GM18502 (cell line): ENCODE measurements at regions not wholly inside any gene's neighbourhood (a gene's known extent, or its start where the extent isn't known, plus 50 kb on each side); places are given as distances from the start of the nearest gene placed in this dataset.

Experiments used
- ATAC-seq: cut with Tn5 transposase; IDR thresholded peaks from one replicate; pipeline ENCODE4 v1.9.1; 2021; ENCODE audit warnings: mild to moderate bottlenecking; ENCODE audit not compliant: unreplicated experiment, poor library complexity

- no peak for ATAC-seq
Measured at GRCh38 chr1:68294367-68295066, 62.2 kb upstream of the WLS start.

GRCh38 chr1:68293609-68294366 lies 61.5 kb upstream of the WLS start:
- no peak for ATAC-seq

- no peak for ATAC-seq
Measured at GRCh38 chr1:68293122-68293521, 60.8 kb upstream of the WLS start.

DNA sequence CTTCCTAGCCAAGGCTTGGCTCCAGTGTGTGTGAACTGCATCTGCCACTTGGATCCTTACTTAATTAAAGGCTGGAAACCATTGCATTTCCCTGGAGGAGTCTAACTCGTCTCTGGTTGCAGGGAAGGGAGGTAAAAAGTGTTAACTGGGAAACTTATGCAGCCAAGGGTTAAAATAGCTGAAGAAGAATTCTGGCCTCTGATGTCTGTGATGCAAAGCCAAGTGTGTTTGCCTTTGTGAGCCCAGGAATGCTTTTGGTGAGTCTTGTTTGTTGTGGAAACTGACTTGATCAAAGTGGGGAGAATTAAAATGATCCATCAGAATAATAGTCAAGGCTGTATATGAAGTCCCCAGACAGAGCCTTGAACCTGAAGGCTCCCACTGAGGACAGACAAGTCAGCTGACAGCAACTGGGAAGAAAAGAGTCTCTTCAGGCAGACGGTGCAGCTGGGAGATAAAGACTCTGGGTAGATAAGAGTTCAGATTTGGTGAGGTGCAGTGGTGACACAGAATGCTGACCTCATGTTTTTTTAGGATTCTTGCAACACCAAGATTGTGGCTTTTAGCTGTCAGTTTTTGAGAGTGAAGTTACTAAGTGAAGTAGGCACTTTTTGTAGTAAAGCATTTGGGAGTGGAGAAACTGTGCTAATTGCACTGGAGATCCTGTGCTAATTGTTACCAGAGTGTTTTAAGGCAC lies 59.5 kb upstream of the WLS start:
- no peak for ATAC-seq

- no peak for ATAC-seq
Measured at GRCh38 chr1:68287241-68287640, 54.9 kb upstream of the WLS start.

DNA sequence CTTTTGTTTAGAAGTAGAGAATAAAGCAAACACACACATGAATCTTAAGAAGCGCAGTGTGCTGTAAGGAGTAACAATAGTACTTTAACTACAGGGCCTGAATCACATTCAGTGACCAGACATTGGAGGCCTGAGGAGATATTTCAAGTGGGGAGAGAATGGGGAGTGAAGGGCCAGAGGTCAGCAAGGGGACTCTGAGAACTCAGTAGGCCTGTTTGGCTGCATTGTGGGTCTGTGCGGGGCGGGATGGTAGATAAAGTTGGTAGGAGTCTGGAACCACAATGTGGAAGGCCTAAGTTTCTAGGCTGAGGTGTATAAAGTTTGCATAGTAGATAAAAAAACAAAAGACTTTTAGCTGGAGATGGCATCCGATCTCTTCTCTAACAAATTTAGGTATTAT lies 52.7 kb upstream of the WLS start:
- ATAC-seq = no peak

DNA sequence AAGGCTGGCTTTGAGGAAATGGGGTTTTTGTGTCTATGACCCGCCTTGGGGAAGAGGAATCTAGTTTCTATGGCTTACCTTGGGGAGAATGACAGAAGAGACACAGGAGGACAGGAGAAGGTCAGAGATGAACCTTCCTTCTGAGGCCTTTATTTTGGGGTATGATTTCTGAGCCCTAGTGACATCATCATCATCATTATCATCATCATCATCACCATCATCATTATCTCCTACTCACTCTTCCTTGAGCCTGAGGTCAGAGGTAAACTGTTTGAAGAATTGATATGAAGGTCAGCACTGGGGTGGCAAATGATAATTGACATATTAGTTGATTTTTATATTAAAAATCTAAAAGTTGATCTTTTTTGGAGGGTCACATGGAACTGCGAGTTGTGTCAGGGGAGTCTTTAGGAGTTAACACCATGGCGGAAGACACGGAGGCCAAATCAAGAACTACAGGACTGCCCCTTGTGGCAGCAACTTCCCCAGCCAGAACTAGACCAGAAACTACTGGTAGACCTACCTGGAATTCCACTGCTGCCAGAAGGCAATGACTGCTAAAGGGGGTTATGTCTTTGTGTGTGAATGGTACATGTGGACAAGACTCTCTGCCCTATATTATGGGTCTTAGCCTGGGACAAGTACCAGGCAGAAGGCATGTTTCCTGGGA lies 49.8 kb upstream of the WLS start:
- ATAC-seq = no peak
